Adrenal gland (tissue), 5 donors: ENCODE measurements at regions not wholly inside any gene's neighbourhood (a gene's known extent, or its start where the extent isn't known, plus 50 kb on each side); places are given as distances from the start of the nearest gene placed in this dataset.

Source experiments
- POLR2A ChIP-seq, 2 donors: fragments of 450-650 bp; IDR thresholded peaks; one replicate each; pipeline ENCODE4 v1.6.1; 2017; ENCODE audit warnings: antibody characterized with exemption in 2 of 2, mild to moderate bottlenecking in 2 of 2, moderate library complexity in 1 of 2
- TF ChIP-seq, protein P1 (sequence below), 6 experiments: fragments of 450-650 bp in 4 of 6; fragments of 200-600 bp in 2 of 6; sonication (generic) in 1 of 6; IDR thresholded peaks; 1 replicate in 5 of 6; 2 replicates in 1 of 6; pipeline versions ENCODE4 v1.5.1 to v1.8.0; 2016 to 2021; ENCODE audit warnings: antibody characterized with exemption in 6 of 6, mild to moderate bottlenecking in 2 of 6, moderate library complexity in 1 of 6
- donor health status: DM: no; HTN: no; CAD: no.

GRCh38 chr12:74049348-74049747 lies 488.3 kb upstream of the ATXN7L3B start:
- TF ChIP-seq, protein P1, sequence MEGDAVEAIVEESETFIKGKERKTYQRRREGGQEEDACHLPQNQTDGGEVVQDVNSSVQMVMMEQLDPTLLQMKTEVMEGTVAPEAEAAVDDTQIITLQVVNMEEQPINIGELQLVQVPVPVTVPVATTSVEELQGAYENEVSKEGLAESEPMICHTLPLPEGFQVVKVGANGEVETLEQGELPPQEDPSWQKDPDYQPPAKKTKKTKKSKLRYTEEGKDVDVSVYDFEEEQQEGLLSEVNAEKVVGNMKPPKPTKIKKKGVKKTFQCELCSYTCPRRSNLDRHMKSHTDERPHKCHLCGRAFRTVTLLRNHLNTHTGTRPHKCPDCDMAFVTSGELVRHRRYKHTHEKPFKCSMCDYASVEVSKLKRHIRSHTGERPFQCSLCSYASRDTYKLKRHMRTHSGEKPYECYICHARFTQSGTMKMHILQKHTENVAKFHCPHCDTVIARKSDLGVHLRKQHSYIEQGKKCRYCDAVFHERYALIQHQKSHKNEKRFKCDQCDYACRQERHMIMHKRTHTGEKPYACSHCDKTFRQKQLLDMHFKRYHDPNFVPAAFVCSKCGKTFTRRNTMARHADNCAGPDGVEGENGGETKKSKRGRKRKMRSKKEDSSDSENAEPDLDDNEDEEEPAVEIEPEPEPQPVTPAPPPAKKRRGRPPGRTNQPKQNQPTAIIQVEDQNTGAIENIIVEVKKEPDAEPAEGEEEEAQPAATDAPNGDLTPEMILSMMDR (IDR thresholded peaks at IDR 0.05) = no peak
- TF ChIP-seq POLR2A (IDR thresholded peaks at IDR 0.05) = no peak
